Smooth muscle cell (in vitro differentiated cells): ENCODE measurements at regions not wholly inside any gene's neighbourhood (a gene's known extent, or its start where the extent isn't known, plus 50 kb on each side); places are given as distances from the start of the nearest gene placed in this dataset.

Source experiments
- DNase-seq: peaks from one replicate; lab custom pipeline; 2025; ENCODE audit not compliant: unreplicated experiment; lab: John Stamatoyannopoulos, UW
- H2AFZ ChIP-seq: fragments of 200-600 bp; sonication (generic); 2 replicates; pipeline ENCODE4 v1.6.0; 2016; ENCODE audit warnings: antibody characterized with exemption, low read depth, mild to moderate bottlenecking
- H3F3A ChIP-seq: fragments of 200-600 bp; sonication (generic); 2 replicates; pipeline ENCODE4 v1.6.0; 2017; ENCODE audit warnings: antibody characterized with exemption, low read depth
- H3K27ac ChIP-seq: fragments of 200-600 bp; sonication (generic); 2 replicates; pipeline ENCODE4 v1.5.1; 2016; ENCODE audit warnings: low read depth, mild to moderate bottlenecking
- H3K27me3 ChIP-seq: fragments of 200-600 bp; sonication (generic); 2 replicates; pipeline ENCODE4 v1.6.1; 2016; ENCODE audit warnings: low read depth, mild to moderate bottlenecking
- H3K36me3 ChIP-seq: fragments of 200-600 bp; sonication (generic); 2 replicates; pipeline ENCODE4 v1.5.1; 2016; ENCODE audit warnings: low read depth
- H3K4me1 ChIP-seq: fragments of 200-600 bp; sonication (generic); 2 replicates; pipeline ENCODE4 v1.5.1; 2016; ENCODE audit warnings: low read depth
- H3K4me2 ChIP-seq: fragments of 200-600 bp; sonication (generic); 2 replicates; pipeline ENCODE4 v1.6.0; 2016; ENCODE audit warnings: mild to moderate bottlenecking
- H3K4me3 ChIP-seq: fragments of 200-600 bp; sonication (generic); 2 replicates; pipeline ENCODE4 v1.5.1; 2016; ENCODE audit warnings: mild to moderate bottlenecking
- H3K79me2 ChIP-seq: fragments of 200-600 bp; sonication (generic); 2 replicates; pipeline ENCODE4 v1.6.0; 2016; ENCODE audit warnings: low read depth, mild to moderate bottlenecking
- H3K9ac ChIP-seq: fragments of 200-600 bp; sonication (generic); 2 replicates; pipeline ENCODE4 v1.6.0; 2016; ENCODE audit warnings: low read depth
- H3K9me3 ChIP-seq: fragments of 200-600 bp; sonication (generic); replicated peaks from 2 replicates; pipeline ENCODE4 v1.5.1; 2016; ENCODE audit warnings: low read depth
- H4K20me1 ChIP-seq: fragments of 200-600 bp; sonication (generic); 2 replicates; pipeline ENCODE4 v1.6.0; 2016; ENCODE audit warnings: low read depth
- CTCF ChIP-seq: fragments of 200-600 bp; sonication (generic); IDR thresholded peaks from 2 replicates; pipeline ENCODE4 v1.5.1; 2017; ENCODE audit warnings: borderline replicate concordance, mild to moderate bottlenecking, antibody characterized with exemption; ENCODE audit not compliant: insufficient read depth, poor library complexity, severe bottlenecking
- WGBS: methylation state at CpG from one replicate; pipeline ENCODE4 v1.1.7; 2016; ENCODE audit warnings: low lambda C conversion rate; 5-methylcytosine and 5-hydroxymethylcytosine counted together

- Histone ChIP-seq H3F3A (no peaks in the 10 kb centered on the region), H3K4me2 (no peak overlapping the region), H3K4me3 (no peak overlapping the region), H3K36me3 (no peaks in the 10 kb centered on the region), H3K27ac (no peak overlapping the region), H3K27me3 (peaks cover 6% of the 10 kb centered on the region), H2AFZ (no peak overlapping the region), H3K9ac (no peak overlapping the region), H3K4me1 (peaks cover 4% of the 10 kb centered on the region), H4K20me1 (no peaks in the 10 kb centered on the region), H3K79me2 (no peaks in the 10 kb centered on the region), H3K9me3 (no peaks in the 10 kb centered on the region)
- no peak for DNase-seq
- TF ChIP-seq CTCF = no peak
- 85% methylated on average over 10 of the region's 10 CpGs for WGBS
Measured at GRCh38 chr4:25535701-25536473, 119.8 kb upstream of the SLC34A2 start.

- H3K36me3 ChIP-seq = no peaks in the 10 kb centered on the region
- H2AFZ ChIP-seq = no peak overlapping the region
- H4K20me1 ChIP-seq = no peaks in the 10 kb centered on the region
- H3K27me3 ChIP-seq = peaks cover 6% of the 10 kb centered on the region
- no peak overlapping the region for H3K27ac ChIP-seq
- 65% methylated on average over 7 of the region's 7 CpGs for WGBS
- H3K9me3 ChIP-seq = no peaks in the 10 kb centered on the region
- peaks cover 4% of the 10 kb centered on the region for H3K4me1 ChIP-seq
- TF ChIP-seq CTCF = no peak
- no peak overlapping the region for H3K9ac ChIP-seq
- H3K4me2 ChIP-seq = no peak overlapping the region
- no peaks in the 10 kb centered on the region for H3K79me2 ChIP-seq
- H3K4me3 ChIP-seq = no peak overlapping the region
- no peak for DNase-seq
- no peaks in the 10 kb centered on the region for H3F3A ChIP-seq
Measured at GRCh38 chr4:25536564-25537320, 118.9 kb upstream of the SLC34A2 start.

- WGBS = 95% methylated on average over 4 of the region's 4 CpGs
- Histone ChIP-seq H3K9ac (no peak overlapping the region), H3K27me3 (peaks cover 6% of the 10 kb centered on the region), H3F3A (no peaks in the 10 kb centered on the region), H2AFZ (no peak overlapping the region), H3K9me3 (no peaks in the 10 kb centered on the region), H3K4me2 (no peak overlapping the region), H4K20me1 (no peaks in the 10 kb centered on the region), H3K36me3 (no peaks in the 10 kb centered on the region), H3K4me3 (no peak overlapping the region), H3K27ac (no peak overlapping the region), H3K4me1 (peaks cover 4% of the 10 kb centered on the region), H3K79me2 (no peaks in the 10 kb centered on the region)
- DNase-seq = no peak
- TF ChIP-seq CTCF = no peak
Measured at GRCh38 chr4:25538430-25538829, 117.2 kb upstream of the SLC34A2 start.
